WTC11 (cell line): ENCODE measurements at regions not wholly inside any gene's neighbourhood (a gene's known extent, or its start where the extent isn't known, plus 50 kb on each side); places are given as distances from the start of the nearest gene placed in this dataset.

Experiments used
- ATAC-seq: fragments of 200-7000 bp; cut with Tn5 transposase; 2 replicates; pipeline ENCODE4 v1.10.0; 2021; ENCODE audit warnings: mild to moderate bottlenecking, moderate library complexity
- CTCF ChIA-PET: fragments of 300-600 bp; sonication (Branson Sonifier 250); formaldehyde crosslinking; loops from one replicate; lab custom pipeline; 2021; ENCODE audit warnings: antibody characterized with exemption; lab: Charles Lee
- POLR2A ChIA-PET: fragments of 350-600 bp; sonication (Branson Sonifier 250); formaldehyde crosslinking; loops from one replicate; lab custom pipeline; 2021; ENCODE audit warnings: antibody characterized with exemption; lab: Charles Lee
- DNase-seq: peaks from one replicate; pipeline ENCODE4 v3.0.0; 2021; ENCODE audit warnings: low spot score
- H3K27ac Mint-ChIP-seq: 2 replicates; pipeline ENCODE4 v1.8.0; 2021; ENCODE audit warnings: mixed read lengths
- H3K27me3 Mint-ChIP-seq: 2 replicates; pipeline ENCODE4 v1.8.0; 2021; ENCODE audit warnings: low read depth, mild to moderate bottlenecking, moderate library complexity, mixed read lengths
- H3K36me3 Mint-ChIP-seq: 2 replicates; pipeline ENCODE4 v1.8.0; 2021; ENCODE audit warnings: mixed read lengths
- H3K4me1 Mint-ChIP-seq: 2 replicates; pipeline ENCODE4 v1.8.0; 2022; ENCODE audit warnings: mixed read lengths
- H3K4me3 Mint-ChIP-seq: 2 replicates; pipeline ENCODE4 v1.8.0; 2021; ENCODE audit warnings: mild to moderate bottlenecking, moderate library complexity, mixed read lengths
- H3K9me3 Mint-ChIP-seq: 2 replicates; pipeline ENCODE4 v1.8.0; 2021; ENCODE audit warnings: mixed read lengths
- CBFB ChIP-seq: sonication (generic); formaldehyde crosslinking; IDR thresholded peaks from 2 replicates; pipeline ENCODE4 v1.8.1; 2022; ENCODE audit warnings: mild to moderate bottlenecking, low read depth, missing genetic modification reagents
- ELF4 ChIP-seq: sonication (generic); formaldehyde crosslinking; IDR thresholded peaks from 2 replicates; pipeline ENCODE4 v1.8.1; 2022; ENCODE audit warnings: low read depth, mild to moderate bottlenecking, moderate library complexity, missing genetic modification reagents
- EMX1 ChIP-seq: fragments of 250-450 bp; sonication (Bioruptor Pico); IDR thresholded peaks from 2 replicates; pipeline ENCODE4 v1.8.0; 2021; ENCODE audit warnings: mild to moderate bottlenecking
- ESRRA ChIP-seq: sonication (generic); formaldehyde crosslinking; IDR thresholded peaks from 2 replicates; pipeline ENCODE4 v1.8.1; 2022; ENCODE audit warnings: mild to moderate bottlenecking, missing genetic modification reagents, borderline replicate concordance
- HMGA2 ChIP-seq: fragments of 250-450 bp; sonication (Bioruptor Pico); IDR thresholded peaks from 2 replicates; pipeline ENCODE4 v1.4.0; 2021; ENCODE audit warnings: mild to moderate bottlenecking, moderate library complexity
- JAZF1 ChIP-seq: fragments of 250-450 bp; sonication (Bioruptor Pico); IDR thresholded peaks from 2 replicates; pipeline ENCODE4 v1.9.0; 2021; ENCODE audit warnings: moderate library complexity, mild to moderate bottlenecking, inconsistent platforms
- NR1H2 ChIP-seq: sonication (generic); formaldehyde crosslinking; IDR thresholded peaks from 2 replicates; pipeline ENCODE4 v1.9.0; 2021; ENCODE audit warnings: mild to moderate bottlenecking, moderate library complexity, missing genetic modification reagents
- NR2C2 ChIP-seq: sonication (generic); formaldehyde crosslinking; IDR thresholded peaks from 2 replicates; pipeline ENCODE4 v1.8.0; 2022; ENCODE audit warnings: mild to moderate bottlenecking, missing genetic modification reagents
- OVOL2 ChIP-seq: fragments of 250-450 bp; sonication (Bioruptor Pico); IDR thresholded peaks from 2 replicates; pipeline ENCODE4 v1.9.0; 2021; ENCODE audit warnings: mild to moderate bottlenecking, borderline replicate concordance
- RELA ChIP-seq: sonication (generic); formaldehyde crosslinking; IDR thresholded peaks from 2 replicates; pipeline ENCODE4 v1.8.1; 2022; ENCODE audit warnings: missing genetic modification reagents, mild to moderate bottlenecking, borderline replicate concordance
- SOX15 ChIP-seq: fragments of 250-450 bp; sonication (Bioruptor Pico); IDR thresholded peaks from 2 replicates; pipeline ENCODE4 v1.9.0; 2021; ENCODE audit warnings: mild to moderate bottlenecking
- TCF7 ChIP-seq: sonication (generic); formaldehyde crosslinking; IDR thresholded peaks from 2 replicates; pipeline ENCODE4 v1.8.0; 2022; ENCODE audit warnings: mild to moderate bottlenecking, low read depth, missing genetic modification reagents, moderate library complexity
- ZBTB21 ChIP-seq: sonication (generic); formaldehyde crosslinking; IDR thresholded peaks from 2 replicates; pipeline ENCODE4 v1.8.1; 2023; ENCODE audit warnings: mild to moderate bottlenecking, missing genetic modification reagents, borderline replicate concordance
- ZNF138 ChIP-seq: sonication (generic); formaldehyde crosslinking; conservative IDR thresholded peaks from 2 replicates; pipeline ENCODE4 v1.8.1; 2022; ENCODE audit warnings: mild to moderate bottlenecking, moderate library complexity, missing genetic modification reagents
- ZNF263 ChIP-seq: sonication (generic); formaldehyde crosslinking; IDR thresholded peaks from 2 replicates; pipeline ENCODE4 v1.8.1; 2022; ENCODE audit warnings: low read depth, mild to moderate bottlenecking, moderate library complexity, missing genetic modification reagents
- ZNF416 ChIP-seq: fragments of 250-450 bp; sonication (Bioruptor Pico); IDR thresholded peaks from 2 replicates; pipeline ENCODE4 v1.9.0; 2021; ENCODE audit warnings: mild to moderate bottlenecking, inconsistent platforms
- TF ChIP-seq, protein P1 (sequence below): sonication (generic); formaldehyde crosslinking; IDR thresholded peaks from 2 replicates; pipeline ENCODE4 v1.8.1; 2022; ENCODE audit warnings: mild to moderate bottlenecking, missing genetic modification reagents, moderate library complexity, borderline replicate concordance
- TF ChIP-seq, protein P2 (sequence below): sonication (generic); formaldehyde crosslinking; conservative IDR thresholded peaks from 2 replicates; pipeline ENCODE4 v1.8.1; 2023; ENCODE audit warnings: mild to moderate bottlenecking, low read depth, missing genetic modification reagents, moderate library complexity
- TF ChIP-seq, protein P3 (sequence below): sonication (generic); formaldehyde crosslinking; IDR thresholded peaks from 2 replicates; pipeline ENCODE4 v1.8.1; 2022; ENCODE audit warnings: low read depth, missing genetic modification reagents, borderline replicate concordance
- TF ChIP-seq, protein P4 (sequence below): sonication (generic); formaldehyde crosslinking; IDR thresholded peaks from 2 replicates; pipeline ENCODE4 v1.8.1; 2022; ENCODE audit warnings: low read depth, mild to moderate bottlenecking, moderate library complexity, missing genetic modification reagents, borderline replicate concordance
- TF ChIP-seq, protein P5 (sequence below): sonication (generic); formaldehyde crosslinking; IDR thresholded peaks from 2 replicates; pipeline ENCODE4 v1.8.0; 2022; ENCODE audit warnings: mild to moderate bottlenecking, missing genetic modification reagents
- TF ChIP-seq, protein P6 (sequence below): fragments of 250-450 bp; sonication (Bioruptor Pico); IDR thresholded peaks from 2 replicates; pipeline ENCODE4 v1.9.0; 2021; ENCODE audit warnings: mild to moderate bottlenecking
- TF ChIP-seq, protein P7 (sequence below): sonication (generic); formaldehyde crosslinking; IDR thresholded peaks from 2 replicates; pipeline ENCODE4 v1.8.0; 2023; ENCODE audit warnings: missing genetic modification reagents
- TF ChIP-seq, protein P8 (sequence below): sonication (generic); formaldehyde crosslinking; IDR thresholded peaks from 2 replicates; pipeline ENCODE4 v1.8.1; 2022; ENCODE audit warnings: mild to moderate bottlenecking, moderate library complexity, missing genetic modification reagents

DNA sequence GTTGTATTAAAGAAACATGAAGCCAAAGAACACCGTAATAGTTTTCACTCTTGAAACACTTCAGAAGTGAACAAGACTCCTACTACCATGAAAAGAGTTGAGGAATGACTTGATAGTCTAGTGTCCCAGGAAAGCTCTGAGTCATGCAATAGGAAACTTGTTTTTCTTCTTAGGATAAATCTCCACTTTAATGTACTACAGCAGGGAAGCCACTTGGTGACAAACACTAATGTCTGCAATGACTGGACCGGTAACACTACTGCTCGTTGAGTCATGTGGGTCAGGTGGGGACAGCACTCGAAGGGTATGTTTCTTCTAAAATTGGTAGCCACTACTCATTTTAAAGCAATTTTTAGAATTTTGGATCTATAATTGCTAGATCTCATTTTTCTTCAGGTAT is 291.7 kb upstream of the CNTN3 start:
- H3K36me3 Mint-ChIP-seq, result no peaks in the 10 kb centered on the region
- DNase-seq (no peak), ATAC-seq (no peak)
- ChIA-PET POLR2A (no interaction called here), CTCF (no interaction called here)
- H3K27me3 Mint-ChIP-seq, result no peaks in the 10 kb centered on the region
- TF ChIP-seq, protein P1, sequence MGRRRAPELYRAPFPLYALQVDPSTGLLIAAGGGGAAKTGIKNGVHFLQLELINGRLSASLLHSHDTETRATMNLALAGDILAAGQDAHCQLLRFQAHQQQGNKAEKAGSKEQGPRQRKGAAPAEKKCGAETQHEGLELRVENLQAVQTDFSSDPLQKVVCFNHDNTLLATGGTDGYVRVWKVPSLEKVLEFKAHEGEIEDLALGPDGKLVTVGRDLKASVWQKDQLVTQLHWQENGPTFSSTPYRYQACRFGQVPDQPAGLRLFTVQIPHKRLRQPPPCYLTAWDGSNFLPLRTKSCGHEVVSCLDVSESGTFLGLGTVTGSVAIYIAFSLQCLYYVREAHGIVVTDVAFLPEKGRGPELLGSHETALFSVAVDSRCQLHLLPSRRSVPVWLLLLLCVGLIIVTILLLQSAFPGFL (CRISPR knock-in tag), result no peak
- no peak for TF ChIP-seq EMX1
- no peak for TF ChIP-seq ZNF263 (CRISPR knock-in tag)
- TF ChIP-seq NR1H2 (CRISPR knock-in tag), result no peak
- TF ChIP-seq, protein P2, sequence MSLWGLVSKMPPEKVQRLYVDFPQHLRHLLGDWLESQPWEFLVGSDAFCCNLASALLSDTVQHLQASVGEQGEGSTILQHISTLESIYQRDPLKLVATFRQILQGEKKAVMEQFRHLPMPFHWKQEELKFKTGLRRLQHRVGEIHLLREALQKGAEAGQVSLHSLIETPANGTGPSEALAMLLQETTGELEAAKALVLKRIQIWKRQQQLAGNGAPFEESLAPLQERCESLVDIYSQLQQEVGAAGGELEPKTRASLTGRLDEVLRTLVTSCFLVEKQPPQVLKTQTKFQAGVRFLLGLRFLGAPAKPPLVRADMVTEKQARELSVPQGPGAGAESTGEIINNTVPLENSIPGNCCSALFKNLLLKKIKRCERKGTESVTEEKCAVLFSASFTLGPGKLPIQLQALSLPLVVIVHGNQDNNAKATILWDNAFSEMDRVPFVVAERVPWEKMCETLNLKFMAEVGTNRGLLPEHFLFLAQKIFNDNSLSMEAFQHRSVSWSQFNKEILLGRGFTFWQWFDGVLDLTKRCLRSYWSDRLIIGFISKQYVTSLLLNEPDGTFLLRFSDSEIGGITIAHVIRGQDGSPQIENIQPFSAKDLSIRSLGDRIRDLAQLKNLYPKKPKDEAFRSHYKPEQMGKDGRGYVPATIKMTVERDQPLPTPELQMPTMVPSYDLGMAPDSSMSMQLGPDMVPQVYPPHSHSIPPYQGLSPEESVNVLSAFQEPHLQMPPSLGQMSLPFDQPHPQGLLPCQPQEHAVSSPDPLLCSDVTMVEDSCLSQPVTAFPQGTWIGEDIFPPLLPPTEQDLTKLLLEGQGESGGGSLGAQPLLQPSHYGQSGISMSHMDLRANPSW (CRISPR knock-in tag), result no peak
- no peak for TF ChIP-seq ZNF138
- no peak for TF ChIP-seq ZBTB21 (CRISPR knock-in tag)
- TF ChIP-seq TCF7, result no peak
- TF ChIP-seq, protein P3, sequence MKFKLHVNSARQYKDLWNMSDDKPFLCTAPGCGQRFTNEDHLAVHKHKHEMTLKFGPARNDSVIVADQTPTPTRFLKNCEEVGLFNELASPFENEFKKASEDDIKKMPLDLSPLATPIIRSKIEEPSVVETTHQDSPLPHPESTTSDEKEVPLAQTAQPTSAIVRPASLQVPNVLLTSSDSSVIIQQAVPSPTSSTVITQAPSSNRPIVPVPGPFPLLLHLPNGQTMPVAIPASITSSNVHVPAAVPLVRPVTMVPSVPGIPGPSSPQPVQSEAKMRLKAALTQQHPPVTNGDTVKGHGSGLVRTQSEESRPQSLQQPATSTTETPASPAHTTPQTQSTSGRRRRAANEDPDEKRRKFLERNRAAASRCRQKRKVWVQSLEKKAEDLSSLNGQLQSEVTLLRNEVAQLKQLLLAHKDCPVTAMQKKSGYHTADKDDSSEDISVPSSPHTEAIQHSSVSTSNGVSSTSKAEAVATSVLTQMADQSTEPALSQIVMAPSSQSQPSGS, result no peak
- TF ChIP-seq RELA (CRISPR knock-in tag), result no peak
- no peak for TF ChIP-seq CBFB (CRISPR knock-in tag)
- TF ChIP-seq, protein P4, sequence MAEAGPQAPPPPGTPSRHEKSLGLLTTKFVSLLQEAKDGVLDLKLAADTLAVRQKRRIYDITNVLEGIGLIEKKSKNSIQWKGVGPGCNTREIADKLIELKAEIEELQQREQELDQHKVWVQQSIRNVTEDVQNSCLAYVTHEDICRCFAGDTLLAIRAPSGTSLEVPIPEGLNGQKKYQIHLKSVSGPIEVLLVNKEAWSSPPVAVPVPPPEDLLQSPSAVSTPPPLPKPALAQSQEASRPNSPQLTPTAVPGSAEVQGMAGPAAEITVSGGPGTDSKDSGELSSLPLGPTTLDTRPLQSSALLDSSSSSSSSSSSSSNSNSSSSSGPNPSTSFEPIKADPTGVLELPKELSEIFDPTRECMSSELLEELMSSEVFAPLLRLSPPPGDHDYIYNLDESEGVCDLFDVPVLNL (CRISPR knock-in tag), result no peak
- no peak overlapping the region for H3K4me3 Mint-ChIP-seq
- H3K9me3 Mint-ChIP-seq, result peaks cover 6% of the 10 kb centered on the region
- no peaks in the 10 kb centered on the region for H3K4me1 Mint-ChIP-seq
- no peak overlapping the region for H3K27ac Mint-ChIP-seq

DNA sequence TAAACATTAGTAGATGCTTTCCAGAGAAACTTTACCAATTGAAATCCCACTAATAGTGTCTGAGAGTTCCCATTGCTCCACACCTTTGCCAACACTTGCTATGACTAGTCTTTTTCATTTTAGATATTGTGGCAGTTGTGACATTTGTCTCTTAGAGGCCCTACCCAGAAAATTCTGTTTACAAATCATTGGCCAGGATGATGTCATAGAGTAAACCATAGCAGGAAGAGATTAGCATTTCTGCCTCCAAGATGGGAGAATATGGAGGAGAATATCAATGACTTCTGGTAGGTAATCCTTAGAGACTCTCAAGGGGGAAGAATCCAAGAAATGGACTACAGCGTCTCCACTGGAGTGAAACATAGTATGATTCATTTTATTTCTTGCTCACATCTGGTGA is 291.0 kb upstream of the CNTN3 start:
- ChIA-PET CTCF (no interaction called here), POLR2A (no interaction called here)
- Mint-ChIP-seq H3K27ac (no peak overlapping the region), H3K4me3 (no peak overlapping the region), H3K27me3 (no peaks in the 10 kb centered on the region), H3K4me1 (no peaks in the 10 kb centered on the region), H3K9me3 (peaks cover 6% of the 10 kb centered on the region), H3K36me3 (no peaks in the 10 kb centered on the region)
- ATAC-seq (no peak), DNase-seq (no peak)
- TF ChIP-seq, protein P5, sequence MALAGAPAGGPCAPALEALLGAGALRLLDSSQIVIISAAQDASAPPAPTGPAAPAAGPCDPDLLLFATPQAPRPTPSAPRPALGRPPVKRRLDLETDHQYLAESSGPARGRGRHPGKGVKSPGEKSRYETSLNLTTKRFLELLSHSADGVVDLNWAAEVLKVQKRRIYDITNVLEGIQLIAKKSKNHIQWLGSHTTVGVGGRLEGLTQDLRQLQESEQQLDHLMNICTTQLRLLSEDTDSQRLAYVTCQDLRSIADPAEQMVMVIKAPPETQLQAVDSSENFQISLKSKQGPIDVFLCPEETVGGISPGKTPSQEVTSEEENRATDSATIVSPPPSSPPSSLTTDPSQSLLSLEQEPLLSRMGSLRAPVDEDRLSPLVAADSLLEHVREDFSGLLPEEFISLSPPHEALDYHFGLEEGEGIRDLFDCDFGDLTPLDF (CRISPR knock-in tag), result no peak
- TF ChIP-seq JAZF1 (CRISPR knock-in tag) (no peak), HMGA2 (CRISPR knock-in tag) (no peak), SOX15 (CRISPR knock-in tag) (no peak)

DNA sequence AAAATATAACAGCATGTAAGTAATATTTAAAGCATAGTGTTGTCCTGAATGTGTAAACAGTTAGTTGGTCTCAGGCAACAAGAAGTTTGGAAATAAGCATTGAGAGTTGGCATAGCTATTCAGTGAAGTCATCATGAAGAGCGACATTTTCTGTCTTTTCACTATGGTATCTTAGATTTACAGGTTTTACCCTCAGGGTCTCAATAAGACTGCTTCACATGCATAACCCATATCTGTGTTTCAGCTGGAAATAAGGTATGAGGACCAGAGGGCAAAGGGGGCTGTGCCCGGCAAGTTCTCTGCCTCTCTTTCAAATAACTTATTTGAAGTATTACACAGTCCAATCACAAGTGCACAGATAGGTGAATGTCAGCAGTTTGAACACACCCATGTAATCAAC is 290.2 kb upstream of the CNTN3 start:
- ChIA-PET POLR2A (no interaction called here), CTCF (no interaction called here)
- H3K4me3 Mint-ChIP-seq, result no peak overlapping the region
- no peaks in the 10 kb centered on the region for H3K4me1 Mint-ChIP-seq
- ATAC-seq (no peak), DNase-seq (no peak)
- no peaks in the 10 kb centered on the region for H3K27me3 Mint-ChIP-seq
- H3K27ac Mint-ChIP-seq, result no peak overlapping the region
- H3K36me3 Mint-ChIP-seq, result no peaks in the 10 kb centered on the region
- peaks cover 6% of the 10 kb centered on the region for H3K9me3 Mint-ChIP-seq
- TF ChIP-seq, protein P6, sequence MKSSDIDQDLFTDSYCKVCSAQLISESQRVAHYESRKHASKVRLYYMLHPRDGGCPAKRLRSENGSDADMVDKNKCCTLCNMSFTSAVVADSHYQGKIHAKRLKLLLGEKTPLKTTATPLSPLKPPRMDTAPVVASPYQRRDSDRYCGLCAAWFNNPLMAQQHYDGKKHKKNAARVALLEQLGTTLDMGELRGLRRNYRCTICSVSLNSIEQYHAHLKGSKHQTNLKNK (CRISPR knock-in tag), result no peak
- TF ChIP-seq OVOL2 (no peak), ELF4 (CRISPR knock-in tag) (no peak), NR2C2 (CRISPR knock-in tag) (no peak), ESRRA (CRISPR knock-in tag) (no peak), ZNF416 (CRISPR knock-in tag) (no peak)
- TF ChIP-seq, protein P7, sequence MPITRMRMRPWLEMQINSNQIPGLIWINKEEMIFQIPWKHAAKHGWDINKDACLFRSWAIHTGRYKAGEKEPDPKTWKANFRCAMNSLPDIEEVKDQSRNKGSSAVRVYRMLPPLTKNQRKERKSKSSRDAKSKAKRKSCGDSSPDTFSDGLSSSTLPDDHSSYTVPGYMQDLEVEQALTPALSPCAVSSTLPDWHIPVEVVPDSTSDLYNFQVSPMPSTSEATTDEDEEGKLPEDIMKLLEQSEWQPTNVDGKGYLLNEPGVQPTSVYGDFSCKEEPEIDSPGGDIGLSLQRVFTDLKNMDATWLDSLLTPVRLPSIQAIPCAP (CRISPR knock-in tag), result no peak
- TF ChIP-seq, protein P8, sequence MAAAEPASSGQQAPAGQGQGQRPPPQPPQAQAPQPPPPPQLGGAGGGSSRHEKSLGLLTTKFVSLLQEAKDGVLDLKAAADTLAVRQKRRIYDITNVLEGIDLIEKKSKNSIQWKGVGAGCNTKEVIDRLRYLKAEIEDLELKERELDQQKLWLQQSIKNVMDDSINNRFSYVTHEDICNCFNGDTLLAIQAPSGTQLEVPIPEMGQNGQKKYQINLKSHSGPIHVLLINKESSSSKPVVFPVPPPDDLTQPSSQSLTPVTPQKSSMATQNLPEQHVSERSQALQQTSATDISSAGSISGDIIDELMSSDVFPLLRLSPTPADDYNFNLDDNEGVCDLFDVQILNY, result no peak
